ENCODE measurements at regions not wholly inside any gene's neighbourhood (a gene's known extent, or its start where the extent isn't known, plus 50 kb on each side); places are given as distances from the start of the nearest gene placed in this dataset.

DNA sequence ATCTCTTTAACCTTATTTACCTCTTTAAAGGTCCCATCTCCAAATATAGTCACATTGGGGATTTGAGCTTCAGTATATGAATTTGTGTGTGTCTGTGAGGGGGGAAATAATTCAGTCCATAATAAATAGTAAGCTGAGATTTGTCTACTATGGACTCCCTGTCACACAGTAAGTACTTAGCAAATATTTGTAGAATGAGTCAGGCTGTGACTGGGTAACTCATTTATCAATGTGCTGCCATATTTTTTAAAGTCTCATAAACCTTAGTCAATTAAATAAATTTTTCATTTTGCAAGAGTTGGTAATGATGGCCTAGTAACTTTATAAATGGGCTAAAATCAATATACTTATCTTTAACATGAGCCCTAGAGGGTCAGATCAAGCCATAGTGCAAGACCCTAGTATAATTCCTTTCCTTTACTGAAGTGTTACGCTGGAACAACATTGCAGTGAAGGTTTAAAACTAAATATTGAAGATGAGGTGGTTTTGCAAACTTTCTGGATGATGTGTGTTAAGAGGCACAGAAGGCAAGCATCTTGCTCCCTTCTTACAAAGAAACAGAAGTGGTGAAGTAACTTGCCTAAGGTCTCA, 305.1 kb downstream of the KCNRG start:
- H3K36me3 Mint-ChIP-seq: peaks cover 0 to 1% of the 10 kb centered on the region in 2 donors
- DNase-seq (no peak), ATAC-seq (replicated peaks) (no peak)
- H3K27ac Mint-ChIP-seq: peak overlapping the region; percentile 37
- H3K4me3 Mint-ChIP-seq: no peak overlapping the region
- H3K4me1 Mint-ChIP-seq: peaks cover 6 to 16% of the 10 kb centered on the region in 2 donors
- H3K9me3 Mint-ChIP-seq: peaks cover 4 to 9% of the 10 kb centered on the region in 2 donors
- H3K27me3 Mint-ChIP-seq: no peaks in the 10 kb centered on the region

DNA sequence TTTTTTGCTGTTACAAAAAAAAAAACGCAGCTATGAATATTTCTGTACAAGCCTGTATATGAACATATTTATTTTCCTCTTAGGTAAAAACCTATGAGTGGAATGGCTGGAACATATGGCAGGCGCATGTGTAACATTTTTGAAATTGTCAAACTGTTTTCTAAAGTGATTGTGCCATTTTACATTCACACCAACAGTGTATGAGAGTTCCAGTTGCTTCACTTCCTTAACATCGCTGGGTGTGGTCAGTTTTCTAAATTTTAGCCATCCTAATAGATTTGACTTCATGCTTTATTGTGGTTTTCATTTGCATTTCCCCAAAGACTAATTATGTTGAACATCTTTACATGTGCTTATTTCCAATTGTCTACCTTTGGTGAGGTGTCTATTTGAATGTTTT, 306.8 kb downstream of the KCNRG start:
- H3K36me3 Mint-ChIP-seq: peaks cover 0 to 1% of the 10 kb centered on the region in 2 donors
- no peak overlapping the region for H3K4me3 Mint-ChIP-seq
- no peaks in the 10 kb centered on the region for H3K27me3 Mint-ChIP-seq
- peaks cover 6 to 16% of the 10 kb centered on the region in 2 donors for H3K4me1 Mint-ChIP-seq
- DNase-seq: no peak
- no peak overlapping the region for H3K27ac Mint-ChIP-seq
- H3K9me3 Mint-ChIP-seq: peaks cover 4 to 9% of the 10 kb centered on the region in 2 donors
- ATAC-seq (replicated peaks): no peak

DNA sequence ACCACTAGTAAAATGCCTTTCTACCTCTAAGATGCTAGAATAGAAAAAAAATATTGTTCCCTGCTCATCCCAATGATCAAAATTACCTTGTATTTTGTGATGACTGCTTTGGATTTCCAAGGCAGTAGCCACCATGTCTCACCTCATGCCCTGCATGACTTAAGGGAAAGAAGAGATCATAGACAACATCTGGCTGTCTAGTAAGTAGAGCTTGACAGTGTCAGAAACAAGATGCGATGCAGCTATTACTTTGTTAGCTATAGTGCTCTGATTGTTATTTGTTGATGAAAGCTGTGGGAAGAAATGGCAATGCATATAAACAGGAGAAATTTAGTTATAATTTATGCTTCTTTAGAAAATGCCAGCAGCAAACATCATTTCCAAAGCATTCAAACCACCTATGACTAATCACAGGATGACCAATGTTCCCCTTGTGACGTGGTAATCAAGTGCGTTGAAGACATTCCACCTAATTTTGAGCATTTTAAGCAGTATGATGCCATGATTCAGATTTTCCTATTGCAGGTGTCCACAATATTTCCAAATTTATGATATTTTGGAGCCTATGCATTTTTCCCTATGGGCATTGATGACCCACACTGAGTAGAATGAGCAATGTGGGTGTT, 308.3 kb downstream of the KCNRG start:
- ATAC-seq (replicated peaks) (no peak), DNase-seq (no peak)
- H3K36me3 Mint-ChIP-seq: peaks cover 0 to 1% of the 10 kb centered on the region in 2 donors
- H3K4me3 Mint-ChIP-seq: no peak overlapping the region
- no peak overlapping the region for H3K27ac Mint-ChIP-seq
- H3K4me1 Mint-ChIP-seq: peaks cover 6 to 15% of the 10 kb centered on the region in 2 donors
- H3K27me3 Mint-ChIP-seq: no peaks in the 10 kb centered on the region
- peaks cover 4 to 9% of the 10 kb centered on the region in 2 donors for H3K9me3 Mint-ChIP-seq

DNA sequence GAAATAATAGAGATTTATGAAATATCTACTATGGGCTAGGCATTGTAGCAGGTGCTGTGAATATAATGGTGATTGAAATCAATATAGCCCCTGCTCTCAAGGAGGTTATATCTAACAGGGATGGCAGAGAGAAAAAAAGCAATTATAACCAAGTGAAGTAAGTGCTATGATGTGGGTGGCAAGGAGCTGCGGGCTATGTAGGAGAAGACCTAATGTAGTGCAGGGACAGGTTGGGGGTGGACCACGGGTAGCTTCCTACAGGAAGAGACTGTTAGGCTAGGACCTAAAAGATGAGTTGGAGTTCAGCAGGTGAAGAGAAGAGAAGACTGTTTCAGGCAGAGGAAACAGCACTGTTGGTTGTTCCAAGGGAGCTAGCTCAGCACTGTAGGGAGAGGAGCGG, 311.0 kb downstream of the KCNRG start:
- ATAC-seq (replicated peaks) (no peak), DNase-seq (no peak)
- no peak overlapping the region for H3K4me3 Mint-ChIP-seq
- H3K27me3 Mint-ChIP-seq: no peaks in the 10 kb centered on the region
- peaks cover 4 to 9% of the 10 kb centered on the region in 2 donors for H3K9me3 Mint-ChIP-seq
- peaks cover 0 to 4% of the 10 kb centered on the region in 2 donors for H3K4me1 Mint-ChIP-seq
- H3K36me3 Mint-ChIP-seq: peaks cover 0 to 1% of the 10 kb centered on the region in 2 donors
- H3K27ac Mint-ChIP-seq: no peak overlapping the region

DNA sequence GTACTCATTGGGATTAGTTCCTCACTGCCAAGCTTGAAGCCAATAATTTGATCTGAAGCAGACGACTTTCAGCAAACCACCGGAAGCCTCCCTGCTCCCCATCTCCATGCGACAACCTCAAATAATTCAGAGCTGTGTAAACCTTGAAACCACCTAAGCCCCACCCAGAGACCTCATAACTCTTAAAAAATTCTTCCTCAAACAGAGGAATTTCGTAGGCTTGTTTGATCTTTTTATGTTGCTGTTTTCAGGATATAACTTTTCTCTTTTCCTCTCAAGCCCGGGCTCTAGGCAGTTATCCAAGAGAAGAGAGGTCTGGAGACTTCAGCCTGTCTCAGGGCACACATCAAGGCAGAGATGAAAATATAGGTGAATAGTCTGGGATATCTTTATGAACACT, 311.6 kb downstream of the KCNRG start:
- no peak for ATAC-seq (replicated peaks)
- Mint-ChIP-seq H3K27ac (no peak overlapping the region), H3K27me3 (no peaks in the 10 kb centered on the region), H3K4me3 (no peak overlapping the region), H3K4me1 (peaks cover 0 to 4% of the 10 kb centered on the region in 2 donors), H3K9me3 (peaks cover 4 to 9% of the 10 kb centered on the region in 2 donors), H3K36me3 (peaks cover 0 to 1% of the 10 kb centered on the region in 2 donors)
- no peak for DNase-seq

DNA sequence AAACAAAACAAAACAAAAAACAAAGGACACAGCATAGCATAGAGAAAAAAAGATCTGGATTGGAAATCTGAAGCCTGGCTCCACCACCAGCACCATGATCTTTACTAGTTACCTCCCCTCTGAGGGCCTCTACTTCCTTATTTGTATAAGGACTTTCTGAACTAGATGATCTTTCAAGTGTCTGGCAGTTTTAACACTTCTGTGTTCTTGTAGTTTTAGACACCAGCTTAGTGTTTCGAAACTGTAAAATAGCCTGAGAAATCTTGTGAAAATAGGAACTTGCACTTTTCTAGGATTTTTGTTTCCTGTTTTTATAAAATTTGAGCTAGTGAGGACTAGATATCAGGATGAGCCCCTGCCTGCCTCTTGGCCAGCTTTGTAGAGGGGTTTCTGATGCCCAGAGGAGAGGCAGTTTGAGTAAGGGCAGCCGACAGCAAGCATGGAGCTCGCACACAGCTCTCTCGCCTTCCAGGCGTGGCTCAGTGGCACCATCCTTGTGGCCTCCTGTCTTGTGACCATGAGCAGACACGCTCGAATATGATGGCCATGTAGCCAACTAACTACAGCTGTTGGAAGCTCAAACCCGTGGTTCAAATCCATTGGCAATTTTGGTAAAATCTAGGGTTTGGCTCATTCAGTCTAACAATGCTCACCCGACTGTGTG, 319.0 kb downstream of the KCNRG start:
- DNase-seq (no peak), ATAC-seq (replicated peaks) (peak; percentile 42 to 57)
- Mint-ChIP-seq H3K27me3 (no peaks in the 10 kb centered on the region), H3K4me1 (peaks cover 3 to 17% of the 10 kb centered on the region in 2 donors), H3K27ac (no peak overlapping the region), H3K4me3 (no peak overlapping the region), H3K9me3 (peaks cover 0 to 2% of the 10 kb centered on the region in 2 donors), H3K36me3 (peaks cover 0 to 3% of the 10 kb centered on the region in 2 donors)

DNA sequence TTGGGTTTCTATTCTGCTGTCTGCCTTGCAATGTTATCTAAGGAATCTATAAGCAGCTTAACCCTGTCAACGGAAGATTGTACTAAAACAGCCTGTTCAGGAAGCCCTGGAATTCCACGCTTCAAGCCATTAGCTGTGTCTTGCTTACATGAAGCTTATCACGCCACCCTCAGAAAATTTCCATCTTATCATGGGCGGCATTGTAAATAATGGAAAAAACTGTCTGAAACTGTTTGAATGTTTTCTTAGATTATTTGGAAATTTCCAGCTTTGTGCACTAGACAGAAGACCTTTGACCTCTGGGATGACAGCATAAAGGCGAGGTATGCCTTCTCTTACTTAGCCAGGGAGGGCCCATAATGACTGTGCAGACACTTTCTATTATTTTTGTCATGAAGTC, 319.7 kb downstream of the KCNRG start:
- ATAC-seq (replicated peaks): no peak
- peaks cover 0 to 2% of the 10 kb centered on the region in 2 donors for H3K9me3 Mint-ChIP-seq
- H3K27me3 Mint-ChIP-seq: no peaks in the 10 kb centered on the region
- DNase-seq: no peak
- no peak overlapping the region for H3K4me3 Mint-ChIP-seq
- no peak overlapping the region for H3K27ac Mint-ChIP-seq
- peaks cover 7 to 23% of the 10 kb centered on the region in 2 donors for H3K4me1 Mint-ChIP-seq
- H3K36me3 Mint-ChIP-seq: peaks cover 0 to 3% of the 10 kb centered on the region in 2 donors

DNA sequence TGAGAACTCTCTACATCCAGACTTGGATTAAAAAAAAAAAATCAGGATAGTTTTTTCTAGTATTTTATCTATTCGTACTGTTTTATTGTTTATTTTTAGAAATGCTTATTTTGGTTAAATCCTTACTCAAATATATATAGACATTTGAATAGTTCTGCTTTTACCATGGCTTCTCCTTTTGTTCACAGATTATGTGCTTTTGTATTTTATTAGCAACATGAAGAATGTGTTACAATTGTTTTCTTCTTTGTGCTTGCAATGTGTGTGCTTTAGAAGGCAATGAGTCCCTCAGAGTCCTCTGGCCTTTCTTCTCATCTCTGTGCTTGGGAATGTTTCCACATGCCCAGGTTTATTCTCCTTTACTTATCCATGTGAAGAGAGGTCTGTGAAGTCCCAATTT, 324.0 kb downstream of the KCNRG start:
- Mint-ChIP-seq H3K4me3 (no peak overlapping the region), H3K27ac (no peak overlapping the region), H3K36me3 (peaks cover 0 to 4% of the 10 kb centered on the region in 2 donors), H3K4me1 (peaks cover 4 to 13% of the 10 kb centered on the region in 2 donors), H3K9me3 (peaks cover 3 to 5% of the 10 kb centered on the region in 2 donors), H3K27me3 (no peaks in the 10 kb centered on the region)
- DNase-seq (no peak), ATAC-seq (replicated peaks) (no peak)

DNA sequence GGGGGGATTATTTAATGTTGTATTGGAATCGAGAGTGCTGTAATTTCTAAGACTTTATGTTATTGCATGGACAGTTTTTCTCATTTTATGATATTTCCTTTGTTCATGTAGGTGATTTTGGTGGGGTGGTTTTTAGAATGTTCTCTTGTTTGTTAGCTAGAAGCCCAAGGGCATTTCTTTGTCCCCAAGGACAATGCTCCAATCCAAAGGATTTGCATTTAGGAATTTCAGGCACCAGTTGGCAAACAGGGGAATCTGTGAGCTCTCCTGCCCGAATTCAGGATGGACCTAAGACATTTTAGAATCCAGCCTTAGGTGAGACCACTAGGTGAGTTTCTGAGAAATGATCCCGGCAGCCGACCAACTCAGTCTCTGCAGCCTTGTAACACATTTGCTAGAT, 324.9 kb downstream of the KCNRG start:
- peaks cover 8 to 12% of the 10 kb centered on the region in 2 donors for H3K4me1 Mint-ChIP-seq
- peaks cover 3 to 5% of the 10 kb centered on the region in 2 donors for H3K9me3 Mint-ChIP-seq
- H3K4me3 Mint-ChIP-seq: no peak overlapping the region
- no peak for ATAC-seq (replicated peaks)
- no peak for DNase-seq
- no peaks in the 10 kb centered on the region for H3K27me3 Mint-ChIP-seq
- H3K27ac Mint-ChIP-seq: no peak overlapping the region
- H3K36me3 Mint-ChIP-seq: peaks cover 0 to 4% of the 10 kb centered on the region in 2 donors

DNA sequence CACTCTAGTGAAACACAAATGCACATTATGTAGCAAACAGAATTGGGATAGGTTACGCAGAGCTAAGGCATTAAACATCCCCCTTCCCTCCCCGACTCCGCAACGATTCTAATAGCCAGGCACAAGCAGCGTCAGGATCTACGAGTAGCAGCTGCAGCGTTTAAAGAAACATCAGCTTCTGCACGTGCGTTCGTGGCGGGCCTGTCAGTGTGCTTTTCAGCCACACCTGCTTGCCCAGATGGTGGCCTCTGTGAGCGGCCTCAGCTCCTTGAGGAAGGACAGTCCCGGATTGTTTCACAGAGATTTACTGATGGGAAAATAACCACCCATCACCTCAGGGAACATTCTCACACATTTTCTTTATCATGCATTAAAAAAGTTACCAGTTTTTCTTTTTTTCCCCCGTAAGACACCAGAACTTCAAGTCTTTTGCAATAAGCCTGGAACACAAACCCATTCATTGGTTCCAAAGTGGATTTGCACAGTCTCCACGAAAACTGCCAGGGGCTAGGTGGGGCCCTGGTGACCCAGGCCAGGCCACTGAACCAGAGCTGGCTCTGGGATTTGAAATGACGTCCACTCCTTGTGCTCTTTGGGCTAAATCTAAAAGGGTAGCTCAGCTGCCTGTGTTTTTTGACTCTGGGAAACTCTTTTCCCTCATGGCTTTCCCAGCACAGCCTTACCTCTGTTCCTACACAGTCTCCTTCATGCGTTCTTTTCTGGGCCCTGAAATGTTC, 325.5 kb downstream of the KCNRG start:
- no peak overlapping the region for H3K4me3 Mint-ChIP-seq
- no peak overlapping the region for H3K27ac Mint-ChIP-seq
- DNase-seq (no peak), ATAC-seq (replicated peaks) (no peak)
- peaks cover 3 to 5% of the 10 kb centered on the region in 2 donors for H3K9me3 Mint-ChIP-seq
- H3K4me1 Mint-ChIP-seq: peaks cover 8 to 12% of the 10 kb centered on the region in 2 donors
- H3K27me3 Mint-ChIP-seq: no peaks in the 10 kb centered on the region
- peaks cover 0 to 4% of the 10 kb centered on the region in 2 donors for H3K36me3 Mint-ChIP-seq

DNA sequence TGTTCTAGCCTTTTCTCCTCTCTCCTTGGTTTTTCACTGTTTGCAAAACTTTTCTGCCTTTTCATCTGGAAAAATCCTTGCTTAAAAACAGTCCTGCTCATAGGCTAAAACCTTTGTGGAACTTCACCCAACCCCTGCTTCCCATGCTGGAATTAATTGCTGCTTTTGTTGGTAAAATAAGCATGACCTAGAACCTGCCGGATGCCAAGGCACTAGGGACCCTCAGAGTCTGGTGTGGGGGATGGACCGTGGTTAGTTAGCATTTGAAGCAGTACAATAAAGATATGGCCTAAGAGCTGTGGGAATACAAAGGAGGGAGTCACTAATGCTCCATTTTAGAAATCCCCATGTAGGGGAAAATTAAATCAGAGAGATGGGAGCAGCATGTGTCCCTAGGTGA, 326.3 kb downstream of the KCNRG start:
- Mint-ChIP-seq H3K27me3 (peaks cover 0 to 3% of the 10 kb centered on the region in 2 donors), H3K27ac (no peak overlapping the region), H3K36me3 (peaks cover 0 to 4% of the 10 kb centered on the region in 2 donors), H3K4me3 (no peak overlapping the region), H3K9me3 (peaks cover 3 to 5% of the 10 kb centered on the region in 2 donors), H3K4me1 (peaks cover 8 to 12% of the 10 kb centered on the region in 2 donors)
- ATAC-seq (replicated peaks) (no peak), DNase-seq (no peak)

DNA sequence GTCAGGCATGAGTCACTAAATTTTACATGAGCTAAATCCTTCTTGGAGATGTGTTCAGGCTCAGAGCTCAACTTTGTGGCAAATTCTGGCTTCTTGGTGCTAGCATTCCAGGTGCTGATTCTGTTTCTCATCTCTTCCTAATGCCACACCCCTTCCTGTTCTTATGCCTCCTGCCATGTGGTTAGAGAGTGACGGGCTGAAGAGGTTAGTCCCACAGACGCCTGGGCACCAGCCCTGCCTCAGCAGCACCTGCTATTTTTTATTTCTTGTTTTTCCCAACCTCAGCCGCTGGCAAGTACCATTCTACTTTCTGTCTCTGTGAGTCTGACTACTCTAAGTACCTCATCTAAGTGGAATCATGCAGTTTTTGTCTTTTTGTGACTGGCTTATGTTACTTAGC, 329.5 kb downstream of the KCNRG start:
- no peak overlapping the region for H3K4me3 Mint-ChIP-seq

DNA sequence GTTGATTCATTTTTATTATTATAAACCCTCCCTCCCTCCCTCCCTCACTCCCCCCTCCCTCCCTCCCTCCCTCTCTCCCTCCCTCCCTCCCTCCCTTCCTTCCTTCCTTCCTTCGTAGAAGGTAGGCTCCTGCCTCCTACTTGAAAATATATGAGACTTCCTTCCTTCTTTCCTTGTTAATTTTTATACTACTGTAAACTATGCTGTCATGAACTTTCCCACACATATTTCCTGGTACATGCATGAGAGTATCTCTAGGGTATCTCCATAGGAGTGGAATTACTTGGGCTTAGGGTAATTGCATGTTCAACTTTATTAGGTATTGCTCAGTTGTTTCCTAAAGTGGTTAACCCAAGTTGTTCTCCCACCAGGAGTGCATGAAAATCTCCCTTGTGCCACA, 330.6 kb downstream of the KCNRG start:
- no peak for ATAC-seq (replicated peaks)
- Mint-ChIP-seq H3K27me3 (peaks cover 5 to 6% of the 10 kb centered on the region in 2 donors), H3K4me1 (peaks cover 4 to 6% of the 10 kb centered on the region in 2 donors), H3K27ac (no peak overlapping the region), H3K36me3 (peaks cover 0 to 4% of the 10 kb centered on the region in 2 donors), H3K9me3 (peaks cover 3 to 7% of the 10 kb centered on the region in 2 donors), H3K4me3 (no peak overlapping the region)
- DNase-seq: no peak

More for the DNA sequence above, 329.5 kb downstream of the KCNRG start:
- DNase-seq (no peak), ATAC-seq (replicated peaks) (no peak)
- Mint-ChIP-seq H3K27ac (no peak overlapping the region), H3K4me1 (peaks cover 7 to 8% of the 10 kb centered on the region in 2 donors), H3K9me3 (peaks cover 3 to 7% of the 10 kb centered on the region in 2 donors), H3K36me3 (peaks cover 0 to 4% of the 10 kb centered on the region in 2 donors), H3K27me3 (peaks cover 5 to 6% of the 10 kb centered on the region in 2 donors)

DNA sequence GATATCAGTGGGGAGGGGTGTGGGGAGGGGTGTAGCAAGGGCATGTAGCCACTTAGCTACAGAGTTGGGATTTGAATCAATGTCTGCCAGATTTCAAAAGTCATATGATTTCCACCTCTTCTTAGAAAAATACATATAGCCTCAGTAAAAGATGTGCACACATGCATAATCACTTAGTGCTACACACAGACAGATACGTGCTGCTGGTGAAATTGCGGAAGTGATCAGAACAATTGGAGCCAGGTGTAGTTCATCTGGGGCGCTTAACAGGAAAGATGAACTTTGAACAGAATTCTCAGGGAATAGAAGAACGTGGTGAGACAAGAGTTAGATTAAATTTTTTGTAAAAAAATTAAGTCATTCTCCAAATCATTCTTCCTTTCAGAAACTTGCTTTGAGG, 333.1 kb downstream of the KCNRG start:
- no peaks in the 10 kb centered on the region for H3K36me3 Mint-ChIP-seq
- DNase-seq: no peak
- peaks cover 5 to 6% of the 10 kb centered on the region in 2 donors for H3K27me3 Mint-ChIP-seq
- peaks cover 0 to 2% of the 10 kb centered on the region in 2 donors for H3K9me3 Mint-ChIP-seq
- ATAC-seq (replicated peaks): no peak
- no peak overlapping the region for H3K4me3 Mint-ChIP-seq
- no peak overlapping the region for H3K27ac Mint-ChIP-seq
- peaks cover 6 to 9% of the 10 kb centered on the region in 2 donors for H3K4me1 Mint-ChIP-seq
